Vagina (tissue), 2 donors: ENCODE measurements at regions not wholly inside any gene's neighbourhood (a gene's known extent, or its start where the extent isn't known, plus 50 kb on each side); places are given as distances from the start of the nearest gene placed in this dataset.

ENCODE experiments used
- CTCF ChIP-seq, 3 experiments: fragments of 450-650 bp in 2 of 3; fragments of 200-600 bp in 1 of 3; sonication (generic) in 1 of 3; IDR thresholded peaks; one replicate each; pipeline ENCODE4 v1.5.1; 2017 to 2019; ENCODE audit warnings: antibody characterized with exemption in 3 of 3, mild to moderate bottlenecking in 2 of 3, moderate library complexity in 2 of 3
- POLR2A ChIP-seq, 2 donors: fragments of 450-650 bp; IDR thresholded peaks; one replicate each; pipeline ENCODE4 v1.6.1; 2017; ENCODE audit warnings: antibody characterized with exemption in 2 of 2, mild to moderate bottlenecking in 2 of 2, moderate library complexity in 2 of 2

DNA sequence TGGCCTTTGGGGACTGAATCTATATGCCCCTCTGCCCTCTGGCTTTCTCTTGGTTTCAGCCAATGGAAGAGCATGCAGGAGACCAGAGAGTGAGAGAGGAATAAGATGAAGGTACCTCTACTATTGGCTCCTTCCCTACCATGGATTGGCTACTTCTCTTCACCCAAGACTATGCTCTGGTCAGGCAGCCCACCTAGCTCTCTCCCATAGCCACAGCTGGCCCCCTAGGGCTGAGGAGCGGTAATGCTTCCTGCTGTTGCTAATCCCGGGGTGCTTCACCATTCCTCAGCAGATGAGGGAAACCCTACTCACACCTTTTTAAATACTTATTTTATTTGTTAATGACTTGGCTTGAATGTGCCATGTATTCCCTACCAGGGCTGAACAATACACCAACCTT, 142.4 kb downstream of the MREG start:
- TF ChIP-seq CTCF (IDR thresholded peaks at IDR 0.05) = no peak
- TF ChIP-seq POLR2A (IDR thresholded peaks at IDR 0.05) = no peak
